Mesenchymal stem cell (in vitro differentiated cells and primary cell): ENCODE measurements at regions not wholly inside any gene's neighbourhood (a gene's known extent, or its start where the extent isn't known, plus 50 kb on each side); places are given as distances from the start of the nearest gene placed in this dataset.

Source experiments
- DNase-seq: peaks from one replicate; pipeline ENCODE4 v3.0.0-alpha.2; 2013
- H2AFZ ChIP-seq: one replicate; pipeline ENCODE4 v1.6.1; 2013; ENCODE audit warnings: low read depth, mild to moderate bottlenecking, control low read depth, inconsistent platforms, low read length, moderate library complexity
- H2AK5ac ChIP-seq: 2 replicates; pipeline ENCODE4 v1.6.1; 2013; ENCODE audit warnings: low read length, moderate library complexity, mild to moderate bottlenecking, inconsistent platforms; ENCODE audit not compliant: severe bottlenecking
- H2BK120ac ChIP-seq: one replicate; pipeline ENCODE4 v1.6.1; 2013; ENCODE audit warnings: low read depth, mild to moderate bottlenecking, inconsistent platforms, low read length, moderate library complexity
- H2BK12ac ChIP-seq, 2 experiments: one replicate each; pipeline ENCODE4 v1.6.1; 2013; ENCODE audit warnings: inconsistent platforms in 2 of 2, low read length in 2 of 2, mild to moderate bottlenecking in 2 of 2, moderate library complexity in 2 of 2, control low read depth in 1 of 2
- H2BK15ac ChIP-seq: one replicate; pipeline ENCODE4 v1.6.1; 2013; ENCODE audit warnings: mild to moderate bottlenecking, low read depth, inconsistent platforms; ENCODE audit not compliant: poor library complexity, severe bottlenecking
- H2BK5ac ChIP-seq: 2 replicates; pipeline ENCODE4 v1.6.1; 2013; ENCODE audit warnings: low read depth, mild to moderate bottlenecking, low read length, control low read depth, inconsistent platforms; ENCODE audit not compliant: poor library complexity, severe bottlenecking
- H3K14ac ChIP-seq, 2 experiments: one replicate each; pipeline ENCODE4 v1.6.1; 2013; ENCODE audit warnings: inconsistent platforms in 2 of 2, low read length in 2 of 2, control low read depth in 1 of 2, mild to moderate bottlenecking in 1 of 2, moderate library complexity in 1 of 2
- H3K18ac ChIP-seq, 2 experiments: one replicate each; pipeline ENCODE4 v1.6.1; 2013; ENCODE audit warnings: inconsistent platforms in 2 of 2, low read length in 2 of 2, control low read depth in 1 of 2, low read depth in 1 of 2, mild to moderate bottlenecking in 1 of 2
- H3K23ac ChIP-seq, 2 experiments: one replicate each; pipeline ENCODE4 v1.6.1; 2013; ENCODE audit warnings: inconsistent platforms in 2 of 2, low read length in 2 of 2, mild to moderate bottlenecking in 2 of 2, moderate library complexity in 2 of 2, control low read depth in 1 of 2
- H3K27ac ChIP-seq: 2 replicates; pipeline ENCODE4 v1.5.1; 2013; ENCODE audit warnings: mild to moderate bottlenecking, moderate library complexity, low read length, control low read depth, inconsistent platforms; ENCODE audit not compliant: poor library complexity, severe bottlenecking
- H3K27me3 ChIP-seq, 2 experiments: 2 replicates each; pipeline versions ENCODE4 v1.6.1 to v1.7.0; 2013; ENCODE audit warnings: low read length in 2 of 2, mild to moderate bottlenecking in 2 of 2, moderate library complexity in 2 of 2, control low read depth in 1 of 2, inconsistent platforms in 1 of 2; ENCODE audit not compliant: control insufficient read depth in 1 of 2, insufficient read depth in 1 of 2
- H3K36me3 ChIP-seq, 2 experiments: 2 replicates each; pipeline versions ENCODE4 v1.6.1 to v1.7.0; 2013; ENCODE audit warnings: low read length in 2 of 2, control low read depth in 1 of 2, inconsistent platforms in 1 of 2, low read depth in 1 of 2, mild to moderate bottlenecking in 1 of 2; ENCODE audit not compliant: insufficient read depth in 2 of 2, control insufficient read depth in 1 of 2
- H3K4ac ChIP-seq, 2 experiments: one replicate each; pipeline ENCODE4 v1.6.1; 2013; ENCODE audit warnings: inconsistent platforms in 2 of 2, low read length in 2 of 2, mild to moderate bottlenecking in 2 of 2, moderate library complexity in 2 of 2, control low read depth in 1 of 2, low read depth in 1 of 2
- H3K4me1 ChIP-seq: 2 replicates; pipeline ENCODE4 v1.6.1; 2013; ENCODE audit warnings: low read depth, low read length, control low read depth; ENCODE audit not compliant: control insufficient read depth, insufficient read depth
- H3K4me2 ChIP-seq: 2 replicates; pipeline ENCODE4 v1.6.1; 2013; ENCODE audit warnings: low read length, mild to moderate bottlenecking, inconsistent platforms; ENCODE audit not compliant: poor library complexity, severe bottlenecking
- H3K4me3 ChIP-seq, 2 experiments: 2 replicates each; pipeline versions ENCODE4 v1.5.1 to v1.7.0; 2013; ENCODE audit warnings: low read length in 2 of 2, mild to moderate bottlenecking in 2 of 2, control low read depth in 1 of 2, low read depth in 1 of 2; ENCODE audit not compliant: insufficient read depth in 1 of 2
- H3K79me1 ChIP-seq: replicated peaks from 2 replicates; pipeline ENCODE4 v1.6.1; 2013; ENCODE audit warnings: mild to moderate bottlenecking, control low read depth, low read length, inconsistent platforms; ENCODE audit not compliant: poor library complexity, severe bottlenecking
- H3K9ac ChIP-seq: 2 replicates; pipeline ENCODE4 v1.7.0; 2013; ENCODE audit warnings: mild to moderate bottlenecking, low read length, moderate library complexity
- H3K9me3 ChIP-seq: 2 replicates; pipeline ENCODE4 v1.7.0; 2013; ENCODE audit warnings: mild to moderate bottlenecking, low read length; ENCODE audit not compliant: control insufficient read depth
- H4K8ac ChIP-seq: one replicate; pipeline ENCODE4 v1.6.1; 2013; ENCODE audit warnings: inconsistent platforms, mild to moderate bottlenecking, low read length, moderate library complexity
- H4K91ac ChIP-seq: one replicate; pipeline ENCODE4 v1.6.1; 2013; ENCODE audit warnings: mild to moderate bottlenecking, low read length, inconsistent platforms
- WGBS: methylation state at CpG from one replicate; pipeline ENCODE4 v1.1.7; 2013; ENCODE audit warnings: mixed read lengths; 5-methylcytosine and 5-hydroxymethylcytosine counted together

DNA sequence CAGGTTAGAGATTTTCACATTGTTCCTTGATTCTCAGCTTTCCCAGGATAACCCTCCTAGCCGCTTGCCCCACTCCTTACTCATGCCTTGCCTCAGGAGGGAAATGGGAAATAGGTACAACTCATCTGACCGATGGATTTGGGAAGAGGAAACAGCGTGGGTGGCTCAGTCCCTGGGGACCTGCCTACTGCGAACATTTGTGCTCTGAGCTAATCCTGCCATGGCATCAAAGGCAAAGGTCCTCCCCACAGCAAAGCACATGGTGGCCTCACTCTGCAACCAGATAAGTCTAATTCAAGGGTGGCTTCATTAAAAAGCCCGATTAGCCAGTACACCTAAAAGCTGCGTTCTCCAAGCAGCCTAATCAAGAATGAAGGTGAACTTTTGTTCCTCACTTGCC is 82.4 kb upstream of the ADRA1B start:
- Histone ChIP-seq H3K36me3 (no peaks in the 10 kb centered on the region), H4K91ac (no peak overlapping the region), H3K9me3 (peaks cover 4% of the 10 kb centered on the region), H3K4me1 (no peaks in the 10 kb centered on the region), H2AK5ac (no peak overlapping the region), H3K4me3 (no peak overlapping the region), H3K9ac (no peak overlapping the region), H3K23ac (no peak overlapping the region), H2BK5ac (no peak overlapping the region), H3K4ac (no peak overlapping the region), H2BK12ac (no peak overlapping the region), H2BK15ac (no peak overlapping the region), H2AFZ (no peak overlapping the region), H3K14ac (no peak overlapping the region), H3K4me2 (no peak overlapping the region), H3K79me1 (no peaks in the 10 kb centered on the region), H3K27me3 (peaks cover 8 to 56% of the 10 kb centered on the region in 2 experiments), H3K18ac (no peak overlapping the region), H3K27ac (no peak overlapping the region), H2BK120ac (no peak overlapping the region), H4K8ac (no peak overlapping the region)
- 86% methylated on average over 6 of the region's 6 CpGs for WGBS
- no peak for DNase-seq

DNA sequence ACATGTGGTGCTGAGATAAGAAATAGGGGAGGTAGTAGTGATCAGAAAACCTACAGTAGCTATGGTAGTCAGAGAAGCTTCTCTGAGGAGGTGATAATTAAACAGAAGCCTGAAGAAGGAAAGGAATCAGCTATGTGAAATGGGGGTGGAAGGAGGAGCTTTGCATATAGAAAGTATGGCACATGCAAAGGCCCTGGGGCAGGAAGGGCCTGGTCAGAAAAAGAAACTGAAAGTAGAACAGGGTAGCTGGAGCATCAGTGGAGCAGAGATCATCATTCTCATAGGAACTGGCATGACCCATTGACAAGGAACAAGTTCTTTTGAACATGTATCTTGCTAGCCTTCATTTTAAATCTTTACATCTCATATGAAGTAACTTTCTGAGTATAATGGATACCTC is 80.7 kb upstream of the ADRA1B start:
- Histone ChIP-seq H3K36me3 (no peaks in the 10 kb centered on the region), H3K23ac (no peak overlapping the region)
- DNase-seq: no peak

DNA sequence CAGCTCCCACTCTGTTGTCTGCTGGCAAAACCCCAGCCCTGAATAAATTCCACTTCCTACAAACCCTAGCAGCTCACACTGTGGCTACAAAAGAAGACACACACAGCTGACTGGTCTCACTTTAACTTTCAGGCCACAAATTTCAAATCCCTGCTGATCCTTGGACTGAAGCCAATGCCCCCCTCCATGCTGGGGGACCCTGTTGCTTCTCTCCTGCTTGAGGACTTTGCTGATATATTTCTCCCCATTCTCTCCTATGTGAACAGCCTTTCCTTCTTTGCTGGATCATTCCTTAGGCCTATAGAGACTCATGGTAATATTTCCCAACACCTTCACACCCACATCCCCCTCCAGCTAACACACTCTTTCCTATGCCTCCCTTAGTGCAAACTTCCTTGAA is 79.6 kb upstream of the ADRA1B start:
- peaks cover 4% of the 10 kb centered on the region for H3K9me3 ChIP-seq
- no peak overlapping the region for H2BK5ac ChIP-seq
- no peak overlapping the region for H3K4me3 ChIP-seq
- H3K4me2 ChIP-seq: no peak overlapping the region
- H3K27me3 ChIP-seq: peaks cover 14 to 53% of the 10 kb centered on the region in 2 experiments
- no peak overlapping the region for H3K18ac ChIP-seq
- H2BK120ac ChIP-seq: no peak overlapping the region
- no peaks in the 10 kb centered on the region for H3K4me1 ChIP-seq
- no peak overlapping the region for H4K91ac ChIP-seq
- H2BK15ac ChIP-seq: no peak overlapping the region
- no peak overlapping the region for H3K4ac ChIP-seq
- H2AK5ac ChIP-seq: no peak overlapping the region
- H3K36me3 ChIP-seq: no peaks in the 10 kb centered on the region
- no peaks in the 10 kb centered on the region for H3K79me1 ChIP-seq
- no peak overlapping the region for H3K27ac ChIP-seq
- H4K8ac ChIP-seq: no peak overlapping the region
- H3K9ac ChIP-seq: no peak overlapping the region
- H2AFZ ChIP-seq: no peak overlapping the region
- DNase-seq: no peak
- no peak overlapping the region for H3K23ac ChIP-seq
- no peak overlapping the region for H3K14ac ChIP-seq
- no peak overlapping the region for H2BK12ac ChIP-seq

More for the DNA sequence above, 80.7 kb upstream of the ADRA1B start:
- H2BK5ac ChIP-seq: no peak overlapping the region
- H2BK120ac ChIP-seq: no peak overlapping the region
- H2AFZ ChIP-seq: no peak overlapping the region
- H3K4me2 ChIP-seq: no peak overlapping the region
- peaks cover 4% of the 10 kb centered on the region for H3K9me3 ChIP-seq
- peaks cover 14 to 51% of the 10 kb centered on the region in 2 experiments for H3K27me3 ChIP-seq
- no peak overlapping the region for H3K18ac ChIP-seq
- H4K91ac ChIP-seq: no peak overlapping the region
- no peak overlapping the region for H3K4me3 ChIP-seq
- H3K14ac ChIP-seq: no peak overlapping the region
- no peak overlapping the region for H3K27ac ChIP-seq
- no peak overlapping the region for H2BK12ac ChIP-seq
- no peak overlapping the region for H2BK15ac ChIP-seq
- no peaks in the 10 kb centered on the region for H3K4me1 ChIP-seq
- H2AK5ac ChIP-seq: no peak overlapping the region
- H3K4ac ChIP-seq: no peak overlapping the region
- no peak overlapping the region for H3K9ac ChIP-seq
- no peak overlapping the region for H4K8ac ChIP-seq
- H3K79me1 ChIP-seq: no peaks in the 10 kb centered on the region

DNA sequence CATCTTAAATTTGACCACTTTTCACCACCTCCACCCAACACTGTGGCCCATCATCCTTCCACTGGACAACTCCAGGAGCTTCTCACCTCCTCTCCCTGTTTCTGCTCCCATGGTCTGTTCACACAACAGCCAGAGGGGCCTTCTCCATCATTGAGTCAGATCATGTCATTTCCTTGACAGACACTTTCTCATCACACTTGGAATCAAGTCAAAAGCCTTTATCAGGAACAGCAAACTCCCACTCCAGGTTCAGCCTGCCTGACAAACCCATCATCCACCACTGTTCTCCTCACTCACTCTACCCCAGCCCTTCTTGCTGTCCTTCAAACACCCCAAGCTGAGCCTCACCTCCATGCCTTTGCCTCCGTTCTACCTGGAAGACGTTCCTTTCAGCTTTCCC is 78.4 kb upstream of the ADRA1B start:
- H3K14ac ChIP-seq: peak overlapping the region in 1 of 2 experiments; percentile 41
- H2BK5ac ChIP-seq: no peak overlapping the region
- H2BK120ac ChIP-seq: no peak overlapping the region
- no peak overlapping the region for H3K9ac ChIP-seq
- H3K4me3 ChIP-seq: no peak overlapping the region
- 85% methylated on average over 2 of the region's 2 CpGs for WGBS
- peaks cover 4% of the 10 kb centered on the region for H3K9me3 ChIP-seq
- no peak overlapping the region for H2BK15ac ChIP-seq
- no peak overlapping the region for H4K8ac ChIP-seq
- no peak overlapping the region for H4K91ac ChIP-seq
- no peak overlapping the region for H3K23ac ChIP-seq
- no peak overlapping the region for H3K4me2 ChIP-seq
- H3K79me1 ChIP-seq: no peaks in the 10 kb centered on the region
- H3K36me3 ChIP-seq: no peaks in the 10 kb centered on the region
- H2AK5ac ChIP-seq: no peak overlapping the region
- H3K27ac ChIP-seq: no peak overlapping the region
- no peak overlapping the region for H2AFZ ChIP-seq
- no peak overlapping the region for H2BK12ac ChIP-seq
- H3K4ac ChIP-seq: no peak overlapping the region
- H3K18ac ChIP-seq: peak overlapping the region in 1 of 2 experiments; percentile 29
- H3K27me3 ChIP-seq: peaks cover 14 to 55% of the 10 kb centered on the region in 2 experiments
- DNase-seq: no peak
- H3K4me1 ChIP-seq: no peaks in the 10 kb centered on the region
